ENCODE measurements at regions not wholly inside any gene's neighbourhood (a gene's known extent, or its start where the extent isn't known, plus 50 kb on each side); places are given as distances from the start of the nearest gene placed in this dataset.
"Not testable (repeated sequence)": the region's sequence is repeated elsewhere in the genome, so short reads cannot be mapped to it uniquely, and the experiment has no call there.

DNA sequence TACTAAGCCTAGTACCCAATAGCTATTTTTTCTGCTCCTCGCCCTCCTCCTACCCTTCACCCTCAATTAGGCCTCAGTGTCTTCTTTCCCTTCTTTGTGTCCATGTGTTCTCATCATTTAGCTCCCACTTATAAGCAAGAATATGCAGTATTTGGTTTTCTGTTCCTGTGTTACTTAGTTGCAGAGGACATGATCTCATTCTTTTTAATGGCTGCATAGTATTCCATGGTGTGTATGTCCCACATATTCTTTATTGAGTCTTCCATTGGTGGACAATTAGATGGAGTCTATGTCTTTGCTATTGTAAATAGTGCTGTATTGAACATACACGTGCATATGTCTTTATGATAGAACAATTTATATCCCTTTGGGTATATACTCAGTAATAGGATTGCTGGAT lies 106.9 kb upstream of the NR5A2 start:
- no peak for DNase-seq (ENCODE audit: low spot score)

- no peak for DNase-seq (ENCODE audit: low spot score)
Observed at GRCh38 chr1:199929556-199929955, 98.0 kb upstream of the NR5A2 start.

- DNase-seq (ENCODE audit: low spot score): not testable (repeated sequence)
Observed at GRCh38 chr1:199930067-199930466, 97.4 kb upstream of the NR5A2 start.

- DNase-seq (ENCODE audit: low spot score): no peak
Observed at GRCh38 chr1:199931666-199932377, 95.7 kb upstream of the NR5A2 start.

- DNase-seq (ENCODE audit: low spot score): no peak
Observed at GRCh38 chr1:199932462-199932861, 95.0 kb upstream of the NR5A2 start.

DNA sequence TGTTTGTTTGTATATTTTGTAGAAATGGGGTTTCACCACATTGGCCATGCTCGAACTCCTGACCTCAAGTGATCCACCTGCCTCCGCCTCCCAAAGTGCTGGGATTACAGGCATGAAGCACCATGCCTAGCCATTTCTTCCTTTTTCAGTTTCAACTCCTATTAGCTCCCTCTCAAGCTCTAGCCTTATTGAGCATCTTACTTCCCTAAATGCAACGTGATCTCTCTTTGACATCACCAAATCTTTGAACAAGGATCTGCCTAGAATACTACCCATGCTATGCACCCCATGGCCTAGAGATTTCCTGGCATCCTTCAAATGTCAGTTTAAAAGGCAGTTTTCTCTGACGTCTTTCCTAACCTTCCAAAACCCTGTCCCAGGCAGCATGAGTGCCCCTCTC lies 91.1 kb upstream of the NR5A2 start:
- DNase-seq (ENCODE audit: low spot score): no peak

- DNase-seq (ENCODE audit: low spot score): no peak
Observed at GRCh38 chr1:199937161-199937560, 90.3 kb upstream of the NR5A2 start.

DNA sequence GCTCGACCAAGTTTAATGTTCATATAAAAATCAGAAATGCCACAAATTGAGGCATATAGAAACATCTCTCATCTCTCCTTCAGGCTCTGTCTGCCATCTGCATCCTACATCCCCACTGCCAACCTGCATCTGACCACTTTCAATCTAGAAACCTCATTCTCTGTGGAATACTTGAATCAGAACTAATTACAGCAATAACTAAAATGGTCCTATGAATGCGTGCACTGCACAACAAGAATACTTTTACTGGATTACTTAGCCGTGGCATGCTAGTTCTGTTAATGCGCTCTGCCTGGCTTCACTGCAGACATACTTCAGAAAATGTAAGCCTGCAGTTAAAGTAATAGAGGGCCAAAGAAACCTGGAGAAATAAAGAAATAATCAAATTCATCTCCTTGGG lies 89.8 kb upstream of the NR5A2 start:
- no peak for DNase-seq (ENCODE audit: low spot score)

DNA sequence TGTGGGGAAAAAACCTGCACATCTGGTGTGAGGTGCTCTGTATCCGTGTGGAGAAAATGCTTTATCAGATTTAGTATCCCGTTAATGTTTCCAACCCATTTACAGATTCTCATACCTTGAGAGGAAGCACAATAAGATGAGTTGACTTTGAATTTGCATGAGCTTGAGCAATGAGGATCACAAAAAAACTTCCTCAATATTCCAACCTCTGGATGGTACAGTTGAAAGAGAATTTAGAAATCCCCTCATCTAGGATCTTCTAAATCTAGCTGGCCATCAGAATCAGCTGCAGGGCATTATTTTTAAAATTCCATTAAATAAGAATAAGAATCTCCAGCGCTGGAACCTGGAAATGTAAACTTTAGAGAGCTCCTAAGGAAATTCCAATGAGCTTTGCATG lies 82.5 kb upstream of the NR5A2 start:
- DNase-seq (ENCODE audit: low spot score): no peak

DNA sequence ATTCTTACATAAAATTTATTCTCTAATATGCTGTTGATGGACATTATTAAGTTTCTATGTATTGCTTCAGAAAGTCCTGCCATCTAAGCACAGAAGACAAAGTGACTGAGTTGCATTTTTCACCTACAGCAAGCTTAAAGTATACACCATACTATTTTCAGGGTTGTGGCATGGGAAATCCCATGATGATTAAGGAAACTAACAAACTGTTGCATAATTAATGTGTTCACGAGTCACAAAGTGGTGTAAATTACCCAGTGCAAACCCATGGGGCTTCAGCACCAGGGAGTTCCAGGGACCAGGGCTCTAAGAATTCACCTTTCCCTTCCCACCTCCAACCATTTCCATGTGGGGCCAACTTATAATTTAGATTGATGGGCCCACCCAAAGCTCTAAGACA lies 81.9 kb upstream of the NR5A2 start:
- no peak for DNase-seq (ENCODE audit: low spot score)

DNA sequence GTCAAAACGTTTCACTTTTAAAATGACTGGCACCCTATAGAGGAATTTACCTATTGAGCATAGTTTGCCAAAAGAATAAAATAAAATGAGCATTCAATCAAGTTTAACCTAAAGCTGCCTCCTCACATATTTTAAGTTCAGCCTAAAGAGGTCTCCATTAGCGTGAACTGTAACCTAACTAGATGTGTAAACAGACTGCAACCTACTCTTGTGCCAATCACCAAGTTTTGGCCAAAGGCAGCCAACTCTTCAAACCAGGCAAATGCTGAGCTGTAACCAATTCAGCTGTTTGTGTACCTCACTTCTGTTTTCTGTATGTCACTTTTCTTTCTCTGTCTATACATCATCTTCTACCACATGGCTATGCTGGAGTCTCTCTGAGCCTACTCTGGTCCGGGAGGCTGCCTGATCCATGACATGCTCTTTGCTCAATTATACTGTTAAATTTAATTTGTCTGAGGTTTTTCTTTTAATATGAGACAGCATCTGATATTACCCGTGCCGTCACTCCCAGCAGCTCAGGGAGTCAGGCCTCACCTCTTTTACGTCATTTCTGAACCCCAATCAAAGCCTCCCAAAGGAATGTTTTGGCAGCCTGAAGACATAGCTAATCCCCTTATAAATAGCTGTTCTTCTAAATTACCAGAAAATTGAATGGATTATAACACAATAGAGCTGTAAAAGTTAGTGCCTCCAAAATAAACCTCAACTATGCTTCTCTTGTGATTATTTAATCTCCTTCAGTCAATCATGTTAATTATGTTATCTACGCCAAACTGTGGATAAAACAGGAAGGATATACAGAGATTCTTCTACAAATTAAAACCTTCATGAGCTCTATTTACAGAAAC lies 81.0 kb upstream of the NR5A2 start:
- no peak for DNase-seq (ENCODE audit: low spot score)

DNA sequence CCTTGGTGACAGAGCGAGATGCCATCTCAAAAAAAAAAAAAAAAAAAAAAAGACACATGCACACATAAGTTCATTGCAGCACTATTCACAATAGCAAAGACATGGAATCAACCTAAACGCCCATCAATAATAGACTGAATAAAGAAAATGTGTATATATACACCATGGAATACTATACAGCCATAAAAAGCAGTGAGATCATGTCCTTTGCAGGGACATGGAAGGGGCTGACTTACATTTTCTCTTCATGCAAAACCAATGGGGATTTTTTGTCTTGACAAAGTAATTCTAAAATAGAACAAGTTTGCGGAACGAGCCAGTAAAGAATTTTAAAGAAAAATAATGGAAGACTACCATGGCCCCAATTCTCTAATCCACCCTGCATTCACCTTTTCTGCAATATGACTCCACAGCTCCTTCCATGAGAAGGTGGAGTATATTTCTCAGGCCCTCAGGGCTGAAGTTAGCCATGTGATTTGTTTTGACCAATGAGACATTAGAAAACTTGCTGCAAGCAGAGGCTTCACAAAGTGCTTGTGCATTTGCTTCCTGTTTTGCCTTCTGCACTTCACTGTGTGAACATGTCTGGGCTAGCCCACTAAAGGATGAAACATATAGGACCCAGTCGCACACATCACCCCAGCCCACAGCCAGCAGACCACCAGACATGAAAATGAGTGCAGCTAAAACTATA lies 78.8 kb upstream of the NR5A2 start:
- DNase-seq (ENCODE audit: low spot score): no peak

DNA sequence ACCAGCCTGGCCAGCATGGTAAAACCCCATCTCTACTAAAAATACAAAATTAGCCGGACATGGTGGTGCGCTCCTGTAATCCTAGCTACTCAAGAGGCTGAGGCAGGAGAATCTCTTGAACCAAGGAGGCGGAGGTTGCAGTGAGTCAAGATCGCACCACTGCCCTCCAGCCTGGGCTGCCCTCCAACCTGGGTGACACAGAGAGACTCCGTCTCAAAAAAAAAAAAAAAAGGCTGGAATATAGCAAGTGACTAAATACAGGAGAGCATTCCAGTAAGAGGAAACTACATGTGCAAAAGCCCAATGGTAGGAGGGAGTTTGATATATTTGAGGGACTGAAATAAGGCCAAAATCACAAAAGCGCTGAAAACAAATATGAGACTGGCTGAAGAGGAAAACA lies 76.5 kb upstream of the NR5A2 start:
- DNase-seq (ENCODE audit: low spot score): not testable (repeated sequence)

- DNase-seq (ENCODE audit: low spot score): no peak
Observed at GRCh38 chr1:199953651-199954050, 73.9 kb upstream of the NR5A2 start.

DNA sequence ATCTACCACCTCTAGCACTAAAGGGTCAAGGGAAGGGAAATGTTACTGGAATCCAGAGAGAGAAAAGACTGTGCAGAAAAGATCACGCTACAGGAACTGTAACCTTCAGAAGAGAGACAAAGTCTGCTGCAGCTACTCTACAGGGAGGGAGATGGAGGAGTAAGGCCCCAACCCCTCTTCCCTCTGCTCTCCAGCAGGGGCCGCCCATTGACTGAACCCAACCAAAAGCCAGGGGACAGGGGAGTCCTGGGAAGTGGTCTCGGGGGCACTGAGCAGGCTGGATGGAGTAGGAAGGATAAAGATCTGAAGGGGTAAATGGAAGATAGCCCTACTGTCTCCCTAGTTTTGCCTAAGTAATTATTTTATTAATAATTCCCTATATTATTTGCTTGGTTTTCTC lies 72.8 kb upstream of the NR5A2 start:
- peak; percentile 83 for DNase-seq (ENCODE audit: low spot score)

GRCh38 chr1:199955235-199955634 lies 72.3 kb upstream of the NR5A2 start:
- DNase-seq (ENCODE audit: low spot score): no peak

DNA sequence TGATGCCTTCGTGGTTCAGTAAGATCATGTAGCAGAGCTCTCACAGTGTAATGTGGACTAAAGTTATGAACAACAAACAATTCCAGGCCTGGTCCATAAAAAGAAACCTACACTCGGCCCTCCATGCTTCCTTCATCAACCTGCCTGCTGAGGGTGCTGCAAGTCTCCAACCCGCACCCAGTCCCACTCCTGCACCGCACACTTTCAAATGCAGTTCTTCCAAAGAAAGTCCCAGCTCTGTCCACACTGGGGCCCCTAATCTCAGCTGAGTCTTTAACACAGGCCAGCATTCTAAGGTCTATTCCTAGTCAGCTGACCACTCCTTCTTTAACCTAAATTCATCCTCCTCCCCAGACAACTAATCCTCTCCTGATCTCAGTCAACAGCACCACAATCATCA lies 71.5 kb upstream of the NR5A2 start:
- DNase-seq (ENCODE audit: low spot score): no peak

GRCh38 chr1:199959033-199959774 lies 68.3 kb upstream of the NR5A2 start:
- no peak for DNase-seq (ENCODE audit: low spot score)

DNA sequence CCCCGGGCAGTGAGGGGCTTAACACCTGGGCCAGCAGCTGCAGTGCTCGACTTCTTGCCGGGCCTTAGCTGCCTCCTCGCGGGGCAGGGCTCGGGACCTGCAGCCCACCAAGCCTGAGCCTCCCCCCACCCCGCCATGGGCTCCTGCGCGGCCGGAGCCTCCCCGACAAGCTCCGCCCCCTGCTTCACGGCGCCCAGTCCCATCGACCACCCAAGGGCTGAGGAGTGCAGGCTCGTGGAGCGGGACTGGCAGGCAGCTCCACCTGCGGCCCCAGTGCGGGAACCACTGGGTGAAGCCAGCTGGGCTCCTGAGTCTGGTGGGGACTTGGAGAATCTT lies 67.8 kb upstream of the NR5A2 start:
- DNase-seq (ENCODE audit: low spot score): no peak

DNA sequence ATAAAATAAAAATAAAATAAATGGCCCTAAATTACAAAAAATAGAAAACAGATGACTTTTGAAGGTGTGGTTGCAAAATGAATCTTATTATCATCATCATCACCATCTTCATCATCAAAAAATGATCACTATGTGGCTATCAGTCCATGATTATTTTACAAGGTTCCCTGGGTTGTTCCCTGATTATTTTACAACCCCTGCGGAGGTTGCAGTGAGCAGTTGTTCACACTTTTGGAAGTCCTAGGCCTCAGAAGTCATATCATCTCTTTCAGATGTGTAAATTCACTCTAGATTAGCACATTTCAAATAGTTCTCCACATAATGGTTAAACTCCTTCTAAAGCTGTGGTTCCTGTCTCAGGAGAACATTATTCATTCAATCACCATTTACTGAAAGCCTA lies 57.4 kb upstream of the NR5A2 start:
- no peak for DNase-seq (ENCODE audit: low spot score)

DNA sequence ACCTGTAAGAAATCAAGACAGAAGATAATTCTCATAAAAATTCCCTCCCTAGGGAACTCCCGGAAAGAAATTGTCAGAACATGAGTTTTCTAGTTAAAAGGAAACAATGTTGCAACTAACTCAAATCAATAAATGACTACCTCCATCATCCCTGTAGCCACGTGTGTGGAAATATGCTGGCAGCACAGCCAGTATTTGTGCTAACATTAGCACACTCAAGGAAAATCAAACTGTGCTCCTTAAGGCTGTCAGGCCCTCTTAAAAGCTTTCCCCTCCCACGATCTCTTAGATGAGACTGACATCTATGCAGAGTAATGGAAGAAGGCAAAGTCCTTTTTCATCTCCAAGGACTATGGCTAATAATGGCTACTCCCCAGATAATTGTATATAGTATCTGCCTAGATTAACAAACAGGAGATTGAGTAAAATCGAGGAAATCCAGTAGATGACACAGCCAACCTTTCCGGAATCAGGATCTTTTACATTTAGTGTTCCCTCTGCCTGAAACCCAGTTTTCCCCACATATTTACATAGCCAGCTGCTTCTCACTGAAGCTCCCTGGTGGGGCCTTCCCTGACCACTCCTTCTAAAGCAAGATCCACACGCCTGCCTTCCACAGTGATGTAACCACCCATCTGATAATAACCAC lies 50.9 kb upstream of the NR5A2 start:
- no peak for DNase-seq (ENCODE audit: low spot score)
